ENCODE measurements at regions not wholly inside any gene's neighbourhood (a gene's known extent, or its start where the extent isn't known, plus 50 kb on each side); places are given as distances from the start of the nearest gene placed in this dataset.
A peak's percentile ranks its signal among the peaks of the same experiment; 100 is the strongest.

DNA sequence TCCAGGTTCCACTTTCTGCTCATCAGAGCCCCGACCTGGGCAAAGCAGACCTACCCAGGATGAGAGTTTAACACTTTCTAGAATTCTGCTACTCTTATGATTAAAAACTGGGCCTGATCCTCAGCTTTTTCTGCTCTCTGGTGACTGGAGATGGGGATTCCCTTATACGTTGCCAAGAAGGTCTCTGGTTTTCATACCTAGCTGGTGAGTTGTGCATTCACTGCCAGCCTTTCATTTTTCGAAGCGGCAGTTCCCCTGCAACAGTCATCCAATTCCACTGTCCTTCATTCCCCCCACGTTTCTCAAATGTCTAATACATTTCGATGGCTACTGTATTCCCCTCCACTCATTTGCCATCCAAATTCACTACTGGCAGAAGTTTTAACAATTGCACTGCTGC, 135.3 kb downstream of the ADSS2 start:
- TF ChIP-seq, protein P1, sequence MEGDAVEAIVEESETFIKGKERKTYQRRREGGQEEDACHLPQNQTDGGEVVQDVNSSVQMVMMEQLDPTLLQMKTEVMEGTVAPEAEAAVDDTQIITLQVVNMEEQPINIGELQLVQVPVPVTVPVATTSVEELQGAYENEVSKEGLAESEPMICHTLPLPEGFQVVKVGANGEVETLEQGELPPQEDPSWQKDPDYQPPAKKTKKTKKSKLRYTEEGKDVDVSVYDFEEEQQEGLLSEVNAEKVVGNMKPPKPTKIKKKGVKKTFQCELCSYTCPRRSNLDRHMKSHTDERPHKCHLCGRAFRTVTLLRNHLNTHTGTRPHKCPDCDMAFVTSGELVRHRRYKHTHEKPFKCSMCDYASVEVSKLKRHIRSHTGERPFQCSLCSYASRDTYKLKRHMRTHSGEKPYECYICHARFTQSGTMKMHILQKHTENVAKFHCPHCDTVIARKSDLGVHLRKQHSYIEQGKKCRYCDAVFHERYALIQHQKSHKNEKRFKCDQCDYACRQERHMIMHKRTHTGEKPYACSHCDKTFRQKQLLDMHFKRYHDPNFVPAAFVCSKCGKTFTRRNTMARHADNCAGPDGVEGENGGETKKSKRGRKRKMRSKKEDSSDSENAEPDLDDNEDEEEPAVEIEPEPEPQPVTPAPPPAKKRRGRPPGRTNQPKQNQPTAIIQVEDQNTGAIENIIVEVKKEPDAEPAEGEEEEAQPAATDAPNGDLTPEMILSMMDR (conservative IDR thresholded peaks at IDR 0.05; ENCODE audit: control insufficient read depth, insufficient read depth, low read depth, low read length) = no peak
- DNase-seq (ENCODE audit: low read depth) = peak; percentile 59

DNA sequence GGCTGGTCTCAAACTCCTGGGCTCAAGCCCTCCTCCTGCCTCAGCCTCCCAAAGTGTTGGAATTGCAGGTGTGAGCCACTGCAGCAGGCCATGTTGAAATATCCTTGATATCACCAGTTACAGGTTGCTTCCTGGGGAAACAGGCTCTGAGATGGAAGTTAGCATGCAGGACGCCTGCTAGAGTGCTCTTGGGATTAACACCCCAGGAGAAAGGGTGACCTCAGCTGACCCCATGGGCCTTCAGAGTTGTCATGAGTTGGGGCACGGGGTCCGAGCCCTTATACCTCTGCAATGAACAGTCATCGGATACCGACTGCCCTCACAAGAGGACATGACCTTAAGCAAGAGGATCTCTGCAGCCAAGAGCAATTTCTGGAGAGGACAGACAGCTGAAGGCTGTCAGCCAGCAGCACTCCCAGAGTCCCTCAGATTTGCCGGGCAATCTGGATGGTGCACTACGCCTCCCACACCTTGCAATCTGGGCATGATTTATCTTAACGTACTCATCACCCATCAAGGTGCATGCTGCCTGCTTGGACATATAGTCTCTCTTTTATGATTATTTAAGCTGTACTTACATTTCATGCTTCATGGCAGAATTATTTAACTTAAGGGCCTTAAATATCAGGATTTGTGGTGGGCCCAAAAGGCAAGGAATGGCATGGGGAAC, 134.6 kb downstream of the ADSS2 start:
- no peak for DNase-seq (ENCODE audit: low read depth)
- no peak overlapping the region for H3K4me3 ChIP-seq (ENCODE audit: control insufficient read depth, low read depth, low read length)
- TF ChIP-seq, protein P1 (conservative IDR thresholded peaks at IDR 0.05; ENCODE audit: control insufficient read depth, insufficient read depth, low read depth, low read length) = no peak

More for the DNA sequence above, 135.3 kb downstream of the ADSS2 start:
- H3K4me3 ChIP-seq (ENCODE audit: control insufficient read depth, low read depth, low read length) = no peak overlapping the region

DNA sequence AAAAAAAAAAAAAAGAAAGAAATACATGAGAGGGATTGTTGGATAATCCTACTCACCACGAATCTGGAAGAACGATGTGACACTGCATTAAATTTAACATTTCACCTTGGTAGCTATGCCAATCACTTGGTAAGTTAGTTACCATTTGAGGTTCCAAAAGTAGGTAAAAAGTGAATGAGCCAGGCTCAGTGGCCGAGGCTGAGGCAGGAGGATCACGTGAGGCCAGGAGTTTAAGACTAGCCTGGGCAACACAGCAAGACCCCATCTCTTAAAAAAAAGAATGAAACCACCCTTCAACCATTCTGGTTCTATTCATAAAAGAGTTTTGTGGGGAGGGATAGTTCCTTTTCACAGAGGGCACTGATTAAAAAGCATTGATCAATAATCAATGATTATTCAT, 133.6 kb downstream of the ADSS2 start:
- TF ChIP-seq, protein P1 (conservative IDR thresholded peaks at IDR 0.05; ENCODE audit: control insufficient read depth, insufficient read depth, low read depth, low read length) = no peak
- no peak for DNase-seq (ENCODE audit: low read depth)

DNA sequence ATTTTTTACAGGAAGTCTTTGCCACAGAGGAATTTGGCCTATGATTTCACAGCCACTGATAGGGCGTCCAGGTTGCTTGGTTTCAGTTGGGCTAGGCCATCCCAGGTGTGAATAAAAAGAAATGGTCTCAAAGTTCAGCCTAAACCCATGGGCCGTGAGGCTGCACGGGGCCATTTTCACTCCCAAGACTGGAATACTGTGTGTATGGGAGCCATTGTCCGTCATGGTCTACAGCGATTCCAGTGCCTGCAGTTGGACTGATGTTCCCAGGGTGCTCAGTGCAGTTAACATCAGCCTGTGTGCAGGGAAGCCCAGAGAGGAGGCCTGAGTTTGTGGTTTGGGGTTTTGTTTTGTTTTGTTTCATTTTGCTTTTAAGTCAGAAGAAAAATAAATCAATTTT, 133.2 kb downstream of the ADSS2 start:
- TF ChIP-seq, protein P1 (conservative IDR thresholded peaks at IDR 0.05; ENCODE audit: control insufficient read depth, insufficient read depth, low read depth, low read length) = no peak
- DNase-seq (ENCODE audit: low read depth) = no peak
- H3K4me3 ChIP-seq (ENCODE audit: control insufficient read depth, low read depth, low read length) = no peak overlapping the region

More for the DNA sequence above, 133.6 kb downstream of the ADSS2 start:
- H3K4me3 ChIP-seq (ENCODE audit: control insufficient read depth, low read depth, low read length) = no peak overlapping the region

DNA sequence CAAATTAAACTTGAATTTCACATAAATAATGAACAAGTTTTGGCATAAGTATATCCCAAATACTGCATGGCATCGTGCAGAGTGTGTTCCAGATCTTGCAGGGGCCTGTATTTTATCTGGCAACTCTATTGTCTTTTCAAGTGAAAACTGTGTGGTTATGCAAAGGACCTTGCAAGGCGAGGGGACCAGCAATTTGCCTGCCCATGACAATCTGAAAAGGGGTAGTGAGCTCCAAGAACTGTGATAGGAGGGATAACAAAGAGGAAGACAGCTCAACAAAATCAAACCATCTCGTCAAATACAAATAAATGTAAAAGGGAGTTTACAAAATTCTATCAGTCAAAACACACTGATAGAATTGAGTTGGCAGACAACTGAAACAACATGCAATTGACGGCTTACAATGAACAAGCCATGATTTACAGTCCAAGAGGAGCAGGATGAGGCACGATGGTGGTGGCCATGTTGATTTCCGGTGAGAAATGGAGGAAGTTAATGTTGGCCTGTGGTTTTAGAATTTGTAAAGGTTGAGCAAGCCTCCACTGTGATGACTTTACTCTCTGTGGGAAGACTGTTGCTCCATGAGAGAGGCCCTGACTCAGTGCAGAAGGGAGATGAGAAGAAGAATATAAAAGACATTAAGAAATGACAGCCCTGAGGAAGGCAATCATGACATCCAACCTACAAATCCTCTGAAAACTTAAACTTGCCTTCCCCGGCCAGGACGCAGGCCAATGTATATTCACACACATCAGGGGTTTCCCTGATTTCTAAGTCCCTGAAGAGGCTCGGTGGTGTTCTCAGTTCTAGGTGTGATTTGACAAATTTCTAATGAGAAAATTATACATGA, 132.2 kb downstream of the ADSS2 start:
- no peak overlapping the region for H3K4me3 ChIP-seq (ENCODE audit: control insufficient read depth, low read depth, low read length)
- peak; percentile 94 for DNase-seq (ENCODE audit: low read depth)
- TF ChIP-seq, protein P1 (conservative IDR thresholded peaks at IDR 0.05; ENCODE audit: control insufficient read depth, insufficient read depth, low read depth, low read length) = no peak

DNA sequence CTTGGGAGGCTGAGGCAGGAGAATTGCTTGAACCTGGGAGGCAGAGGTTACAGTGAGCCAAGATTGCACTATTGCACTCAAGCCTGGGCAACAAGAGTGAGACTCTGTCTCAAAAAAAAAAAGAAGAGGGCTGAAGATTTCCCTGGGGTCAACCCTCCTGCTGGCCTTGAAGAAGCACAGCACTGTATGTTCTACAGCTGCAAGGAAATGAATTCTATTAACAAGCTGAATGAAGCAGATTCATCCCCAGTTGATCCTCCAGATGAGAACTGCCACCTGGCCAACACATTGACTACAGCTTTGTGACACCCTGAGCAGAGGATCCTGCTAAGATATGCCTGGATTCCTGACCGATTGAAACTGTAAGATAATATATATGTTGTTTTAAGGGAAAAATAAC, 129.5 kb downstream of the ADSS2 start:
- TF ChIP-seq, protein P1 (conservative IDR thresholded peaks at IDR 0.05; ENCODE audit: control insufficient read depth, insufficient read depth, low read depth, low read length) = no peak
- no peak overlapping the region for H3K4me3 ChIP-seq (ENCODE audit: control insufficient read depth, low read depth, low read length)
- DNase-seq (ENCODE audit: low read depth) = peak; percentile 35

Measured in fibroblast of mammary gland (primary cell).